HG03159 (cell line): ENCODE measurements at regions not wholly inside any gene's neighbourhood (a gene's known extent, or its start where the extent isn't known, plus 50 kb on each side); places are given as distances from the start of the nearest gene placed in this dataset.

Experiments
- ATAC-seq: cut with Tn5 transposase; IDR thresholded peaks from one replicate; pipeline ENCODE4 v1.9.1; 2021; ENCODE audit warnings: mild to moderate bottlenecking, moderate library complexity; ENCODE audit not compliant: unreplicated experiment

GRCh38 chr6:153790876-153791473, 248.1 kb upstream of the OPRM1 start:
- no peak for ATAC-seq

GRCh38 chr6:153790048-153790447, 249.0 kb upstream of the OPRM1 start:
- no peak for ATAC-seq

GRCh38 chr6:153787341-153787606, 251.8 kb upstream of the OPRM1 start:
- no peak for ATAC-seq

DNA sequence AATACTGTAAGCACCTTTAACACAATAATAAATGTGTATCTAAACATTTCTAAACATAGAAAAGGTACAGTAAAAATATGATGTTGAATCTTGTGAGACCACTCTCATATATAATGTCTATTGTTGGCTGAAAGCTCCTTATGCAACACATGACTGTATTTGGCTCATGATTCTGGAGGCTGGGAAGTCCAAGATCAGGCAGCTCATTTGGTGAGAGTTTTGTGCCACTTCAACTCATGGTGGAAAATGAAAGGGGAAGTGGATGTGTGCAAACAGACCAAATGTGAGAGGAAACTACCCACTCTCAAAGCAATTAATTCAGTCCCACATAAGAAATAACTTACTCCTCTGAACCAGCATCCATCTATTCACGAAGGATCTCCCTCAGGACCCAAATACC, 257.7 kb upstream of the OPRM1 start:
- ATAC-seq, result no peak

- ATAC-seq, result no peak
Measured at GRCh38 chr6:153780011-153780410, 259.0 kb upstream of the OPRM1 start.

GRCh38 chr6:153778216-153778615, 260.8 kb upstream of the OPRM1 start:
- ATAC-seq, result no peak

DNA sequence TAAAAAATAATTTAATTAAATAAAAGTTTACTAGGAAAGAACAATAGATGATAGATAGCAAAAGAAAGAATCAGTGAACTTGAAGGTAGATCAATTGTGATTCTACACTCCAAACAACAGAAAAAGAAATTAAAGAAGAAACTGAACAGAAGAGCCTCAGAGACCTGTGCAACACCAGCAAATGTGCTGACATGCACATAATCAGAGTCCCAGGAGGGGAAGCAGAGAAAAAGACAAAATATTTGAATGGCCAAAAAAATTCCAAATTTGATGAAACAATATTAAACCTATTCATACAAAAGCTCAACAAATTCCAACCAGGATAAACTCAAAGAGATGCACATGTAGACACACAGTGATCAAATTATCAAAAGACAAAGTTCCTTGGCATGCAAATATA, 267.5 kb upstream of the OPRM1 start:
- no peak for ATAC-seq

DNA sequence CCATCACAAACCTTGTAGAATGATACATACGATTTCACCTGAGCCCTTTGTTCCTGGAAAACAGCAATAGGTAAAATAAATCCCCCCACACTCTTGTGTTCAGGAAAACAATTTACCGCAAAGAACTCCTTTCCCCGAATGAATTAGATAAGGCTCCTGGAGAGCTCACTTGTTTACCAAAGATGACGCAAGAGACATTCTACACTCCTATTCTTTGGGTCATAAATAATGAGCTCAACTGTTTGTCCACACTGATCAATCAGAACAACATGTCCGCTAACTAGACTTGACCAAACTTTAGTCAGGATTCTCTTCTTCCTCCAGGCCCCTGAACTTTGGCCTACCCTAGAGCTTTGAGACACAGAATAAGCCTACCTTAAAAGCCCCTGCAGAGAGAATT, 271.9 kb upstream of the OPRM1 start:
- ATAC-seq, result no peak

GRCh38 chr6:153758516-153758915, 280.5 kb upstream of the OPRM1 start:
- ATAC-seq, result no peak

DNA sequence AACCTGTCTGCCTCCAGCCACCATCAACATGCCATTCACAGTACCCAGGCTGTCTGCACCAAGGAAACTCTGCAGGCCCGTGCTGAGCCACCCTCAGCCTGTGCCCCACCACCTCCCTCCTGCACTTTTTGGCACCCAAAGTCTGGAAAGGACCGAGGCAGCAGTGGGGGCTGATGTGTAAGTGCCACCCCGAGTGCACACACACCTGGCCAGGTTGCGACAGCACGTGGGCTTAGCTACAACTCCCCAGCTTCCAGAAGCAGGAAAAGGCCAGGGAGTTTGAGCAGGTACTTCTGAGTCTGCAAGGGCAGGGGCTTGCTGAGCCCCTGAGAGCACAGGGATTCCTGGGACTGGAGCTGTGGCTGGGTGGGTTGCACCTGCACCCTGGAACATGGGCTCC, 303.3 kb upstream of the OPRM1 start:
- ATAC-seq, result no peak

DNA sequence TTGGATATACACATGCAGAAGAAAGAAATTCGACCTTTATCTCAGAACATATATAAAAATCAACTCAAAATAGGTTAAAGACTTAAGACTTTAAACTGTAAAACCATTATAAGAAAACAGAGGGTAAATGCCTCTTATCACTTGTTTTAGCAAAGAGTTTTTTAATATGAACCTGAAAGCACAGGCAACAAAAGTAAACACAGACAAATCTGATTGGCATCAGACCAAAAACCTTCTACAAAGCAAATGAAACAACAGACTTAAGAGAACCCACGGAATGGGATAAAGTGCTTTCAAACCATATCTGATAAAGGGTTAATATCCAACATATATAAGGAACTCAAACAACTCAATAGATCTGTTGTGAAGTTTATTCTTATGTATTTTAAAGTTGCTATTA, 309.9 kb upstream of the OPRM1 start:
- no peak for ATAC-seq

DNA sequence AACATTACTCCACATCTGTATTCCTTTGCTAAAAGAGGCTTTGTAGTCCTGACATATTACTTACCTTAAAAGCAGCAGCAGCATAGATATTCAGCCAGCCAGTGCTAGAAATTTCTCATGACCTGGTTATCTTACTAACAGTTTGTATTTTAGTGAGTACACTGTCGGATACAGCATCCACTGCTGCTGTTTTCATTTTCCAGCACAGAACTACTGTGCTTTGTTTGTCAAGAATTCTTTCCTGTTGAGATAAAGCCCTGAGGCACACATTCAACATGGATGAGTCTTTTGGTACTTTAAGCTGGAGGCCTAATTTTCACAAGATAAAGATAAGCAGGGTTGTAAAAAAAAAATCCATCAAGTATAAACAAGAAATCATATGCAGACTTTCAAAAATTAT, 311.2 kb upstream of the OPRM1 start:
- ATAC-seq, result no peak

GRCh38 chr6:153725456-153725855, 313.6 kb upstream of the OPRM1 start:
- ATAC-seq, result no peak

DNA sequence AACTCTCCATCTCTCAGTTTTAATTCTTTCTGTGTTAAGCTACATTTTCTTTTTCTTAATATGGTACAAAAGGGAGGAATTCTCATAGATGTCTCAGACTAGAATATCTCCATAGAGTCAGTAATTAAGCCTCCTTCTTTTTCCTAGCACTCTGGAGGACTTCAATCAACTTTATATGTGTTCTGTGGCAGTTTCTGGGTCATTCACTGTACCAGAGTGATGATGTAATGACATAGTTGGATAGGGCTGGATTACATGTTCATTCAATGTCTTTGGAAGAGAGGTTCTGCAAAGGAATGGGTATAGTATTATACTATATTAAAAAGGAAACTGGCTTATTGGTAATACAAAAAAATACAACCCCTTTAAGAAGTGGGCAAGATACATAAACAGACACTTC, 318.3 kb upstream of the OPRM1 start:
- ATAC-seq, result no peak

- ATAC-seq, result no peak
Measured at GRCh38 chr6:153705429-153705828, 333.6 kb upstream of the OPRM1 start.

GRCh38 chr6:153702671-153703070, 336.4 kb upstream of the OPRM1 start:
- ATAC-seq, result no peak

DNA sequence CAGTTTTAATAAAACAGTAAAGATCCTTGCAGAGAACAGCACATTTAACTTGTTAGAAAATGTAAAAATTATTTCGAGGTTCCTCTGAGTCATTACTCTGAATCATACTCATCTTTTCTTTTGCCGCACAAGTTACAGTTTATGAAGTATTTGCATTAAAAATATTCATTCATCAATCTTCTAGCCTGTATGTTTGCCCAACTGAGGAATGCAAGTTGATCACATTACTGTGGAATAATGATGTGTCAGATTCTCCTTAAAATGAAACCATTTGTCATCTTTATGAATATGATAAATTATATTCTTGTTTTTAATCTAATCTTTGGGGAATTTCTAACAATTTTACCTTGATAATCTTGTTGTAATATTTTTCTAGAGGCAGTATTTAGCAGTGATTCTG, 340.4 kb upstream of the OPRM1 start:
- ATAC-seq, result no peak

GRCh38 chr6:153698001-153698400, 341.0 kb upstream of the OPRM1 start:
- ATAC-seq, result no peak

DNA sequence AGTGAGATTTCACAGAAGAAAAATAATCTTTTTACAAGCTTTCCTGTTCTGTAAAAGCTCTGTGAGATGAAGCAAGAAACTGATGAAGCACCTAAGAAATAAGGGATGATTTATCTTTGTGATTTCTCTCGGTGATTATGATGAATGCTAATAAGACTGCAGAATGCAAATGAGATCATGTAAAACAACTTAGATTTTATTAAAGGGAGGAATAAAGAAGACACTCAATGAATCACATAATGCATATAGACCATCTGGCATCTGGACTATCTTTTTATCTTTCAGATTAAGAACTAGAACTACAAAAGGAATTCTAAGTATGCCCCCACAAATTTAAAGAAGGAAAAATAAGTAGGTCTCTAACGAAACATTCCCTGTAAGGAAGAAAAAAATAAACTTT, 361.5 kb upstream of the OPRM1 start:
- ATAC-seq, result no peak

DNA sequence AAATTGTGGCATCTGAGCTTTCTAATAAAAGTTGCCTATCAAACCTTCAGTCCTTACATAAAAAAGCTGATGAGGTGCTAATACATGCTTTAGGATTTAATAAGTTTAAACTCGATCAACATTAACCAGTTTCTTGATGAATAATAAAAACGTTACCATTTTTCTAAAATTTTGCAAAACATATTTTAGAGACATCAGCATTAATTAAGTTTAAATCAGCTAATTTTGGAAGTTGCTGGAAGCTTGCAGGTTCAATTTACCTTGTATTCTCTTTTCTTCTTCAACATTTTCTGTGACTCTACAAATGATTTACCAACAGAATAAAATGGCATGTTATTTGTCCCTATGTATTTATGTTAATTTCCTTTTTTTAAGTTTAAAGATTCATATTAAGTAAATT, 365.3 kb upstream of the OPRM1 start:
- ATAC-seq, result no peak

DNA sequence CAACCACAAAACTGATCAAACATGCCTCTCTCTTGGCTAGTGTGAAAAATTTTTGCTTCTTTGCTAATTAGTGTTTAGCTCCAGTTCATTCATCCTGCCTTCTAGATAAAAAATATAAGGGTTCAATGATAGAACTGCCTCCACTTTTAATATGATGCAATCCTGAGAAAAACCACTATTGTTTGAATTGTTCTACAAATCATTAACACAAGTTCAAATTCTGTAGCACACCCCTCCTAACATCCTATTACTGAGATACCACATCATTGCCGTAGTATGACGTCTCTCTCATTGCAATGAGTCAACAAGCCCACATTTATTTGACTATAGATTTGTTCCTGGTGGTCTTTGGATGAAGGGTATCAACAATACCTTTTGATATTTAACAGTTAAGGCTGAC, 365.8 kb upstream of the OPRM1 start:
- ATAC-seq, result no peak

GRCh38 chr6:153670403-153671026, 368.5 kb upstream of the OPRM1 start:
- no peak for ATAC-seq

GRCh38 chr6:153668758-153669157, 370.3 kb upstream of the OPRM1 start:
- no peak for ATAC-seq
